WTC11 (cell line): ENCODE measurements at regions not wholly inside any gene's neighbourhood (a gene's known extent, or its start where the extent isn't known, plus 50 kb on each side); places are given as distances from the start of the nearest gene placed in this dataset.

Source experiments
- ZNF138 ChIP-seq: sonication (generic); formaldehyde crosslinking; conservative IDR thresholded peaks from 2 replicates; pipeline ENCODE4 v1.8.1; 2022; ENCODE audit warnings: mild to moderate bottlenecking, moderate library complexity, missing genetic modification reagents
- TF ChIP-seq, protein P1 (sequence below): fragments of 200-600 bp; IDR thresholded peaks from 2 replicates; pipeline ENCODE4 v1.8.0; 2022; ENCODE audit warnings: antibody characterized with exemption
- TF ChIP-seq, protein P2 (sequence below): sonication (generic); formaldehyde crosslinking; IDR thresholded peaks from 2 replicates; pipeline ENCODE4 v1.8.1; 2022; ENCODE audit warnings: low read depth, missing genetic modification reagents, borderline replicate concordance
- TF ChIP-seq, protein P3 (sequence below): sonication (generic); formaldehyde crosslinking; IDR thresholded peaks from 2 replicates; pipeline ENCODE4 v1.8.0; 2022; ENCODE audit warnings: mild to moderate bottlenecking, missing genetic modification reagents

DNA sequence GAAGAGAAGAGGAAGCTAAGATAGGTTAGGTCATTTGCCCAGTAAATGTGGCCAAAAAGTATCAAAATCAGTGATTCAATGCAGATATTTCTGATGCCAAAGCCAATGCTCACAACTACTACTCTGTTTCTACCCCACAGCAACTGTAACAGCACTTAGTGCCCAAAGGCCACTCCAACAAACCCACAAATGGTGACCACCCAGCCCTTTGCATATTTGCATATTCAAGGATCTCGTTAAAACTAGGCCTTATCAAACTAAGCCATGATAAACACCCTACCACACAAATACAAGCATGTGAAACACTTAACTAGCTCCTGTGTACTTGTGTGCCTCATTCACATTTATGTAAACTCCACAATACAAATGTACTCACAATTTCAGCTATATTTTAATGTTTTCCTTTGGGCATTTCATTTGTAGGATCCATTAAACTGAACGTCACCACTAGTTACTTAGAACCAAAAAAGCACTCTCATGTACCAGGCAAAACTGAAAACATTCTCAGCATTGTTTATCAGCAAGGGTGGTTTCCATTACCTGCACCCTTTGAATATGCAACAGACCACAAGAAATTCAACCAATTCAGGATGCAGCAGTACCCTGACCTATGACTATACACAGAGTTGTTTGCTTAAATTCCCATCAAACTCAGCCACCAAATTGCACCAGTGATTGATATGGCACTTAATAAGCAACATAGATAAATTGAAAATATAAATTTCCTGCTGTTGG, 111.2 kb upstream of the STT3B start:
- TF ChIP-seq, protein P1, sequence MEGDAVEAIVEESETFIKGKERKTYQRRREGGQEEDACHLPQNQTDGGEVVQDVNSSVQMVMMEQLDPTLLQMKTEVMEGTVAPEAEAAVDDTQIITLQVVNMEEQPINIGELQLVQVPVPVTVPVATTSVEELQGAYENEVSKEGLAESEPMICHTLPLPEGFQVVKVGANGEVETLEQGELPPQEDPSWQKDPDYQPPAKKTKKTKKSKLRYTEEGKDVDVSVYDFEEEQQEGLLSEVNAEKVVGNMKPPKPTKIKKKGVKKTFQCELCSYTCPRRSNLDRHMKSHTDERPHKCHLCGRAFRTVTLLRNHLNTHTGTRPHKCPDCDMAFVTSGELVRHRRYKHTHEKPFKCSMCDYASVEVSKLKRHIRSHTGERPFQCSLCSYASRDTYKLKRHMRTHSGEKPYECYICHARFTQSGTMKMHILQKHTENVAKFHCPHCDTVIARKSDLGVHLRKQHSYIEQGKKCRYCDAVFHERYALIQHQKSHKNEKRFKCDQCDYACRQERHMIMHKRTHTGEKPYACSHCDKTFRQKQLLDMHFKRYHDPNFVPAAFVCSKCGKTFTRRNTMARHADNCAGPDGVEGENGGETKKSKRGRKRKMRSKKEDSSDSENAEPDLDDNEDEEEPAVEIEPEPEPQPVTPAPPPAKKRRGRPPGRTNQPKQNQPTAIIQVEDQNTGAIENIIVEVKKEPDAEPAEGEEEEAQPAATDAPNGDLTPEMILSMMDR, result no peak
- no peak for TF ChIP-seq ZNF138 (CRISPR knock-in tag)
- TF ChIP-seq, protein P2, sequence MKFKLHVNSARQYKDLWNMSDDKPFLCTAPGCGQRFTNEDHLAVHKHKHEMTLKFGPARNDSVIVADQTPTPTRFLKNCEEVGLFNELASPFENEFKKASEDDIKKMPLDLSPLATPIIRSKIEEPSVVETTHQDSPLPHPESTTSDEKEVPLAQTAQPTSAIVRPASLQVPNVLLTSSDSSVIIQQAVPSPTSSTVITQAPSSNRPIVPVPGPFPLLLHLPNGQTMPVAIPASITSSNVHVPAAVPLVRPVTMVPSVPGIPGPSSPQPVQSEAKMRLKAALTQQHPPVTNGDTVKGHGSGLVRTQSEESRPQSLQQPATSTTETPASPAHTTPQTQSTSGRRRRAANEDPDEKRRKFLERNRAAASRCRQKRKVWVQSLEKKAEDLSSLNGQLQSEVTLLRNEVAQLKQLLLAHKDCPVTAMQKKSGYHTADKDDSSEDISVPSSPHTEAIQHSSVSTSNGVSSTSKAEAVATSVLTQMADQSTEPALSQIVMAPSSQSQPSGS, result no peak
- TF ChIP-seq, protein P3, sequence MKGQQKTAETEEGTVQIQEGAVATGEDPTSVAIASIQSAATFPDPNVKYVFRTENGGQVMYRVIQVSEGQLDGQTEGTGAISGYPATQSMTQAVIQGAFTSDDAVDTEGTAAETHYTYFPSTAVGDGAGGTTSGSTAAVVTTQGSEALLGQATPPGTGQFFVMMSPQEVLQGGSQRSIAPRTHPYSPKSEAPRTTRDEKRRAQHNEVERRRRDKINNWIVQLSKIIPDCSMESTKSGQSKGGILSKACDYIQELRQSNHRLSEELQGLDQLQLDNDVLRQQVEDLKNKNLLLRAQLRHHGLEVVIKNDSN (CRISPR knock-in tag), result no peak
